Fibroblast of lung (primary cell): ENCODE measurements at regions not wholly inside any gene's neighbourhood (a gene's known extent, or its start where the extent isn't known, plus 50 kb on each side); places are given as distances from the start of the nearest gene placed in this dataset.

Source experiments
- CTCF ChIP-seq, 2 donors: IDR thresholded peaks in 1 of 2; conservative IDR thresholded peaks in 1 of 2; 1 replicate in 1 of 2; 2 replicates in 1 of 2; pipeline ENCODE4 v1.5.1; 2011 to 2012; ENCODE audit warnings: low read length in 2 of 2, control low read depth in 1 of 2, inconsistent platforms in 1 of 2, low read depth in 1 of 2, mild to moderate bottlenecking in 1 of 2
- EZH2 ChIP-seq: IDR thresholded peaks from 2 replicates; pipeline ENCODE4 v1.5.1; 2012; ENCODE audit warnings: low read length, control low read depth, mild to moderate bottlenecking; ENCODE audit errors: missing control alignments

- TF ChIP-seq CTCF (conservative IDR thresholded peaks at IDR 0.05 in 1 of 2, IDR thresholded peaks at IDR 0.05 in 1 of 2; ENCODE audit: low read depth in 1 of 2, low read length in 2 of 2): no peak
- TF ChIP-seq EZH2: no peak
Observed at GRCh38 chr21:28580585-28580984, 412.1 kb downstream of the LTN1 start.
